OCI-LY3 (cell line): ENCODE measurements at regions not wholly inside any gene's neighbourhood (a gene's known extent, or its start where the extent isn't known, plus 50 kb on each side); places are given as distances from the start of the nearest gene placed in this dataset.
"Not testable (repeated sequence)": the region's sequence is repeated elsewhere in the genome, so short reads cannot be mapped to it uniquely, and the experiment has no call there.

Experiments used
- H2AFZ ChIP-seq: fragments of 200-600, 300-600 bp; shearing (Covaris generic); 2 replicates; pipeline ENCODE4 v1.6.0; 2014; ENCODE audit warnings: antibody characterized with exemption, low read depth, low read length
- H3K27ac ChIP-seq: fragments of 200-600, 300-600 bp; sonication (generic); 2 replicates; pipeline ENCODE4 v1.5.1; 2014; ENCODE audit warnings: mild to moderate bottlenecking, low read length, moderate library complexity, mixed read lengths
- H3K27me3 ChIP-seq: fragments of 200-600, 300-600 bp; sonication (generic); 2 replicates; pipeline ENCODE4 v1.6.1; 2014; ENCODE audit warnings: low read depth, low read length, mixed read lengths
- H3K36me3 ChIP-seq: fragments of 200-600, 300-600 bp; sonication (generic); replicated peaks from 2 replicates; pipeline ENCODE3; 2014; ENCODE audit warnings: low read depth, low read length, mixed read lengths
- H3K4me1 ChIP-seq: fragments of 300-600, 200-600 bp; sonication (generic); 2 replicates; pipeline ENCODE4 v1.6.1; 2014; ENCODE audit warnings: low read length, mixed read lengths
- H3K4me2 ChIP-seq: fragments of 200-600, 300-600 bp; sonication (generic); 2 replicates; pipeline ENCODE4 v1.6.1; 2014; ENCODE audit warnings: low read length, mixed read lengths
- H3K4me3 ChIP-seq: fragments of 300-600, 200-600 bp; sonication (generic); 2 replicates; pipeline ENCODE4 v1.5.1; 2014; ENCODE audit warnings: antibody characterized with exemption, mild to moderate bottlenecking, low read length, moderate library complexity
- H3K79me2 ChIP-seq: fragments of 300-600, 200-600 bp; shearing (Covaris generic); 2 replicates; pipeline ENCODE4 v1.6.1; 2014; ENCODE audit warnings: mild to moderate bottlenecking, low read length, mixed read lengths
- H3K9ac ChIP-seq: fragments of 300-600, 200-600 bp; shearing (Covaris generic); 2 replicates; pipeline ENCODE4 v1.6.0; 2014; ENCODE audit warnings: mild to moderate bottlenecking, low read length, moderate library complexity
- H3K9me3 ChIP-seq: fragments of 200-600, 300-600 bp; shearing (Covaris generic); 2 replicates; pipeline ENCODE4 v1.6.1; 2014; ENCODE audit warnings: low read length, mixed read lengths; ENCODE audit not compliant: insufficient read depth
- H4K20me1 ChIP-seq: fragments of 200-600, 300-600 bp; sonication (generic); 2 replicates; pipeline ENCODE4 v1.6.1; 2016; ENCODE audit warnings: low read length, mixed read lengths; ENCODE audit not compliant: insufficient read depth
- EZH2phosphoT487 ChIP-seq: fragments of 200-600 bp; shearing (Covaris generic); IDR thresholded peaks from 2 replicates; pipeline ENCODE4 v1.6.1; 2018; ENCODE audit warnings: antibody characterized with exemption, mixed run types, low read depth
- TF ChIP-seq, protein P1 (sequence below): fragments of 200-600, 300-600 bp; sonication (generic); IDR thresholded peaks from 2 replicates; pipeline ENCODE4 v1.5.1; 2014; ENCODE audit warnings: antibody characterized with exemption, low read length, low read depth

GRCh38 chr4:63986253-63986652 lies 423.0 kb downstream of the TECRL start:
- no peak overlapping the region for H3K4me3 ChIP-seq
- no peak overlapping the region for H3K9ac ChIP-seq
- no peaks in the 10 kb centered on the region for H3K36me3 ChIP-seq
- TF ChIP-seq EZH2phosphoT487 = no peak
- TF ChIP-seq, protein P1, sequence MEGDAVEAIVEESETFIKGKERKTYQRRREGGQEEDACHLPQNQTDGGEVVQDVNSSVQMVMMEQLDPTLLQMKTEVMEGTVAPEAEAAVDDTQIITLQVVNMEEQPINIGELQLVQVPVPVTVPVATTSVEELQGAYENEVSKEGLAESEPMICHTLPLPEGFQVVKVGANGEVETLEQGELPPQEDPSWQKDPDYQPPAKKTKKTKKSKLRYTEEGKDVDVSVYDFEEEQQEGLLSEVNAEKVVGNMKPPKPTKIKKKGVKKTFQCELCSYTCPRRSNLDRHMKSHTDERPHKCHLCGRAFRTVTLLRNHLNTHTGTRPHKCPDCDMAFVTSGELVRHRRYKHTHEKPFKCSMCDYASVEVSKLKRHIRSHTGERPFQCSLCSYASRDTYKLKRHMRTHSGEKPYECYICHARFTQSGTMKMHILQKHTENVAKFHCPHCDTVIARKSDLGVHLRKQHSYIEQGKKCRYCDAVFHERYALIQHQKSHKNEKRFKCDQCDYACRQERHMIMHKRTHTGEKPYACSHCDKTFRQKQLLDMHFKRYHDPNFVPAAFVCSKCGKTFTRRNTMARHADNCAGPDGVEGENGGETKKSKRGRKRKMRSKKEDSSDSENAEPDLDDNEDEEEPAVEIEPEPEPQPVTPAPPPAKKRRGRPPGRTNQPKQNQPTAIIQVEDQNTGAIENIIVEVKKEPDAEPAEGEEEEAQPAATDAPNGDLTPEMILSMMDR = no peak
- H3K79me2 ChIP-seq = no peaks in the 10 kb centered on the region
- H3K27me3 ChIP-seq = no peaks in the 10 kb centered on the region
- H3K4me1 ChIP-seq = no peaks in the 10 kb centered on the region
- no peak overlapping the region for H2AFZ ChIP-seq
- no peak overlapping the region for H3K27ac ChIP-seq
- H3K9me3 ChIP-seq = peaks cover 14% of the 10 kb centered on the region
- no peak overlapping the region for H3K4me2 ChIP-seq
- no peaks in the 10 kb centered on the region for H4K20me1 ChIP-seq

GRCh38 chr4:63983224-63983623 lies 426.0 kb downstream of the TECRL start:
- peaks cover 14% of the 10 kb centered on the region; the same call in 1 of the 2 replicates for H3K9me3 ChIP-seq
- TF ChIP-seq, protein P1 = no peak
- no peak for TF ChIP-seq EZH2phosphoT487
- H3K27me3 ChIP-seq = no peaks in the 10 kb centered on the region
- no peaks in the 10 kb centered on the region for H4K20me1 ChIP-seq
- no peaks in the 10 kb centered on the region for H3K79me2 ChIP-seq
- H3K4me2 ChIP-seq = no peak overlapping the region
- H3K4me1 ChIP-seq = no peaks in the 10 kb centered on the region
- H3K27ac ChIP-seq = no peak overlapping the region
- no peak overlapping the region for H3K4me3 ChIP-seq
- no peaks in the 10 kb centered on the region for H3K36me3 ChIP-seq
- H2AFZ ChIP-seq = no peak overlapping the region
- H3K9ac ChIP-seq = no peak overlapping the region

DNA sequence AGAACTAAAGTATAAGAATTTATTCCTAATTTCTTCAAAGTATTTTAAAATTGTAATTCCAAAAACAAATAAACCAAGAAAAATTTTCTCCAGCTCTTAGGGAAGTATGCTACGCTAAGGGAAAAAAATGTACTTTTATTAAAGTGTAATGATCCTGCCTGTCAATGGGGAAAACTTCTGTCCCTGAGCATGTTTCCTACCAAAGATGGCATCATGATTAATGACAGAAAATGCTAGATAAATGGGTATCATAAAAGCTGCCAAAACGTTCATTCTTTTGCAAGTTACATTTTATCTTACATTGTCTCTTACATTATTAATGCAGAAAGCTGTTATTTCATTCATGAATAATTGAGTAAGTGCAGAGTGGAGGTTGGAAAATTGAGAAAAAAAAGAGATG lies 443.4 kb downstream of the TECRL start:
- no peaks in the 10 kb centered on the region for H4K20me1 ChIP-seq
- no peak overlapping the region for H3K9ac ChIP-seq
- H3K36me3 ChIP-seq = no peaks in the 10 kb centered on the region
- H3K27me3 ChIP-seq = no peaks in the 10 kb centered on the region
- no peak for TF ChIP-seq EZH2phosphoT487
- TF ChIP-seq, protein P1 = no peak
- no peak overlapping the region for H3K27ac ChIP-seq
- H2AFZ ChIP-seq = no peak overlapping the region
- H3K79me2 ChIP-seq = no peaks in the 10 kb centered on the region
- no peaks in the 10 kb centered on the region for H3K4me1 ChIP-seq
- H3K4me3 ChIP-seq = no peak overlapping the region
- H3K9me3 ChIP-seq = no peaks in the 10 kb centered on the region
- no peak overlapping the region for H3K4me2 ChIP-seq

DNA sequence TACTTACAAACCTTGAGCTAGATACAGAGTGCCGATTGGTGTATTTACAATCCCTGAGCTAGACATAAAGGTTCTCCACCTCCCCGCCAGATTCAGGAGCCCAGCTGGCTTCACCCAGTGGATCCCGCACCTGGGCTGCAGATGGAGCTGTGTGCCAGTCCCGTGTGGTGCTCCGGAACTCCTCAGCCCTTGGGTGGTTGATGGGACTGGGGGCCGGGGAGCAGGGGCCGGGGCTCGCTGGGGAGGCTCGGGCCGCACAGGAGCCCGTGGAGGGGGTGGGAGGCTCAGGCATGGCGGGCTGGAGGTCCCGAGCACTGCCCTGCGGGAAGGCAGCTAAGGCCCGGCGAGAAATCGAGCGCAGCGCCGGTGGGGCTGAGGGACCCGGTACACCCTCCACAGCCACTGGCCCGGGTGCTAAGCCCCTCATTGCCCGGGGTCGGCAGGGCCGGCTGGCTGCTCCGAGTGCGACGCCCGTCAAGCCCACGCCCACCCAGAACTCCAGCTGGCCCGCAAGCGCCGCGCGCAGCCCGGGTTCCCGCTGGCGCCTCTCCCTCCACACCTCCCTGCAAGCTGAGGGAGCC lies 466.5 kb downstream of the TECRL start:
- H3K9ac ChIP-seq, H3K27ac ChIP-seq, H4K20me1 ChIP-seq, H3K79me2 ChIP-seq, H3K4me2 ChIP-seq, H3K4me3 ChIP-seq, H2AFZ ChIP-seq, H3K4me1 ChIP-seq, H3K9me3 ChIP-seq, H3K27me3 ChIP-seq, H3K36me3 ChIP-seq: not testable (repeated sequence)
